ENCODE measurements at regions not wholly inside any gene's neighbourhood (a gene's known extent, or its start where the extent isn't known, plus 50 kb on each side); places are given as distances from the start of the nearest gene placed in this dataset.

DNA sequence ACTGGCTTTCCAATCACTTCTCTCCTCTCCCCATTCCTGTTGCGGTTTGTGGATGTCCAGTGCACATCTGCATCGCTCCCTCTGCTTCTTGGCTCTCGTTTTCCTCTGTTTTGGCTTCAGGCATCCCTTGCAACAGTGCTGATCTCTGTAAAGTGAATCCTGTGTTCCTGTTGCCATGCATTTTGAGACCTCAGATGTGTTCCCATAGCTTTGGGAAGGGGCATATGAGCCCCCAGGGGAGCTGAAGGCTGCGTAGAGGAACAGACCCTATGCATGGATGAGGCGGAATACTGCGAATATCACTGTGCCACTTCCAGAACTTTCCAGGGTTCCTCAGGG, 168.4 kb upstream of the HAAO start:
- no peak overlapping the region for H3K4me3 ChIP-seq (ENCODE audit: control insufficient read depth, low read depth, low read length)
- TF ChIP-seq, protein P1, sequence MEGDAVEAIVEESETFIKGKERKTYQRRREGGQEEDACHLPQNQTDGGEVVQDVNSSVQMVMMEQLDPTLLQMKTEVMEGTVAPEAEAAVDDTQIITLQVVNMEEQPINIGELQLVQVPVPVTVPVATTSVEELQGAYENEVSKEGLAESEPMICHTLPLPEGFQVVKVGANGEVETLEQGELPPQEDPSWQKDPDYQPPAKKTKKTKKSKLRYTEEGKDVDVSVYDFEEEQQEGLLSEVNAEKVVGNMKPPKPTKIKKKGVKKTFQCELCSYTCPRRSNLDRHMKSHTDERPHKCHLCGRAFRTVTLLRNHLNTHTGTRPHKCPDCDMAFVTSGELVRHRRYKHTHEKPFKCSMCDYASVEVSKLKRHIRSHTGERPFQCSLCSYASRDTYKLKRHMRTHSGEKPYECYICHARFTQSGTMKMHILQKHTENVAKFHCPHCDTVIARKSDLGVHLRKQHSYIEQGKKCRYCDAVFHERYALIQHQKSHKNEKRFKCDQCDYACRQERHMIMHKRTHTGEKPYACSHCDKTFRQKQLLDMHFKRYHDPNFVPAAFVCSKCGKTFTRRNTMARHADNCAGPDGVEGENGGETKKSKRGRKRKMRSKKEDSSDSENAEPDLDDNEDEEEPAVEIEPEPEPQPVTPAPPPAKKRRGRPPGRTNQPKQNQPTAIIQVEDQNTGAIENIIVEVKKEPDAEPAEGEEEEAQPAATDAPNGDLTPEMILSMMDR (conservative IDR thresholded peaks at IDR 0.05; ENCODE audit: control insufficient read depth, insufficient read depth, low read depth, low read length), result no peak
- DNase-seq (ENCODE audit: low read depth), result peak; percentile 63

DNA sequence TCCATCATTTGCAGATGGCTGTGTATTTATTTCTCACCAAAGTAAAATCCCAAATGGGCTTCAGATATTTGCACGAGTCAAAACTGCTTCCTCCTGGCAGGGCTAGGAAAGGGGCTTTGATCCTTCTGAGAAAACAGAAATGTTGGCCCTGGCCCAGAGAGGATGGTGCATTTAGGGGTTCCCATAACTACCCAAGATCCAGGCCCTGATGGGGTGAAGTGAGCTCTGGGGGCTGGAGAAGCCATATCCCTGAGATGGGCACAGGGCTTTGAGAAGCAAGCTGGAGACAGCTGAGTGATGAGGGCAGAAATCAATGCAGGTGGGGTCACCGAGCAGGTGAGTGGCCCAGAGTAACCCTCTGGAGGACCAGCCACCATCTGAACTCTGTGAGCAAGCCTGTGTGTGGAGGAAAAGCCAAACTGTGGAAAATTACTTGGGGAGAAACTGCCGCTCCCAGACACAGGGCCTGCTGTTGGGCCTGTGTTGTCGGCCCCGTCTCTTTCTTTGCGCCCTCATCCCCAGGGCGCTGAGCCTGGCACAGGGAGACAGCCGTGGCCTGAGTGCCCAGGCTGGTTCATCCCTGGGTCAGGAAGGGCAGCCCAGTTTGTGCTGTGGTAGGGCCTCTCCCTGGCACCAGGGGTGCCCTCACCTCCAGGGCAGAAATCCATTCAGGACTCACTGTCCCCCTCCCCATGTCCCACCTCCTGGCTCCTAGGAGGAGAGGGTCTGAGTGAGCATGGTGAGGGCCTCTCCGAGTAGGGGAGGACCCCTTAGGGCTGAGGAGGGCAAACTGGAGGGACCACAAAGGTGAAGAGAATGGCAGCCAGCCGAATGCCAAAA, 167.8 kb upstream of the HAAO start:
- TF ChIP-seq, protein P1 (conservative IDR thresholded peaks at IDR 0.05; ENCODE audit: control insufficient read depth, insufficient read depth, low read depth, low read length), result no peak
- DNase-seq (ENCODE audit: low read depth), result no peak
- no peak overlapping the region for H3K4me3 ChIP-seq (ENCODE audit: control insufficient read depth, low read depth, low read length)

DNA sequence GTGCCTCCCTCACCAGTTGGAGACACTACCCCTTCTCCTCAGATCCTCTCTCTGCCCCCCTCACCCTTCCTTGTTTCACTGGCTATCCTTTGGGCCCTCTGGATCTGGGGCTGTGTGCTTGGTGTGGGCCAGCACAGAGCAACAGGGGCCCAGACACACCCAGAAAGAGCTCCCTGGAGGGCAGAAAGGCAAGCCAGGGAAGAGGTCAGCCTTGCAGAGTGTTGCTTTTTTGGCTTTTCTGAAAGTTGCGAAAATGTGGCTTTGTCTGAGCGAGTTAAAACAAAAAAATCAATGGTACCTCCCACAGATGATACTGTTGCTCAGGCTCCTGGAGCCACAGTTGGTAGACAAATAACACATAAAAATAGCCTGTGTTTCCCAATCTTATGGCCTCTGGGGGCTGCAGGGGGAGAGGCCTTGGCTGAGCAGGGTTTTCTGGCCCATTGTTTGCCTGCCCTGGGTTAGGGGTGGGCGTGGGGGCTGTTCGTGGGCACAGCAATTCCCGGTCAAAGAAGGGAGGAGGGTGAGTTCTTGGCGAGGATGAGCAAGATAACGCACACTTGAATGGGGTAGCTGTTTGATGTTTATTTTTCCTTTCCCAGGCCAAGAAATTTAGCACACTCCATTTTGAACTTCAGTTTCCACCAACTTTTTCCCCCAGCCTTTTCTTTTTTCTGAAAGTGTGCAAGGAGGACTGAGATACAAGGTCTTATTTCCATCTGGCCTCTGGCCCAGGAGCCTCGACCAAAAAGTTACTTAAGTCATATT, 167.0 kb upstream of the HAAO start:
- no peak overlapping the region for H3K4me3 ChIP-seq (ENCODE audit: control insufficient read depth, low read depth, low read length)
- TF ChIP-seq, protein P1 (conservative IDR thresholded peaks at IDR 0.05; ENCODE audit: control insufficient read depth, insufficient read depth, low read depth, low read length), result no peak
- DNase-seq (ENCODE audit: low read depth), result peak; percentile 91

DNA sequence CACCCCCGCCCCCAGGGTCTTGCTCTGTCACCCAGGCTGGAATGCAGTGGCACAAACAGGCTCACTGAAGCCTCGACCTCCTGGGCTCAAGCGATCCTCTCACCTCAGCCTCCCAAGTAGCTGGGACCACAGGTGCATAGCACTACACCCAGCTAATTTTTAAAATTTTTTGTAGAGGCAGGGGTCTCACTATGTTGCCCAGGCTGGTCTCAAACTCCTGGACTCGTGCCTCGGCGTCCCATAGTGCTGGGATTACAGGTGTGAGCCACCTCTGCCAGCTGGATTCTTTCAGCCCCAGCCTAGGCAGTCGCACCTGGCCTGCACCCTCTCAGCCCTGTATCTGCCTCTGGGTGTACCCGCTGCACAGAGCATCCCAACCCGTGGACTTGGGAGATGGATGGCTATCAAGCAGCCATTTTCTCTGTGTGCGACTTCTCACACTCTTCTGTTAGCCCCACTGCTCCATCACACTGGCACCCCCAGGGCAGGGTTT, 166.4 kb upstream of the HAAO start:
- no peak for DNase-seq (ENCODE audit: low read depth)
- TF ChIP-seq, protein P1 (conservative IDR thresholded peaks at IDR 0.05; ENCODE audit: control insufficient read depth, insufficient read depth, low read depth, low read length), result no peak
- no peak overlapping the region for H3K4me3 ChIP-seq (ENCODE audit: control insufficient read depth, low read depth, low read length)

DNA sequence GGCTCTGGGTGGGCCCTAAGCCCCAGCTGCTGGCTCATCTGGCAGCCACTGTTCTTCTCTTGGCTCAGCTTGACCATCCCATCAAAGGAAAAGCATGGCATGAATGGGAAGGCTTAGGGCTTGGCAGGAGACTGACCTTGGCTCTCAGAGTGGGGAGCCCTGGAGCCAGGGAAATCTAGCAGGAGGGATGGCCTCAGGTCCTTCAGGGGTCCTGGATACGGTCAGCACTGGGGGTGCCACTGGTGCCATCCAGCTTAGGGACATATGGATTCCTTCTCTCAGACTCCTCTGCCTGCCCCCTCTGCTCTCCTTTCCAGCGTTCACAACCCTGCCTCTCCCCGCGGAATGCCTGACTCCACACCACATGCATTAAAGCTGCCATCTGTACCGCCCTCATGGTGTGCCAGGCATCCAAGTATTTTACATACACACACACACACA, 165.5 kb upstream of the HAAO start:
- TF ChIP-seq, protein P1 (conservative IDR thresholded peaks at IDR 0.05; ENCODE audit: control insufficient read depth, insufficient read depth, low read depth, low read length), result no peak
- no peak for DNase-seq (ENCODE audit: low read depth)
- H3K4me3 ChIP-seq (ENCODE audit: control insufficient read depth, low read depth, low read length), result no peak overlapping the region

DNA sequence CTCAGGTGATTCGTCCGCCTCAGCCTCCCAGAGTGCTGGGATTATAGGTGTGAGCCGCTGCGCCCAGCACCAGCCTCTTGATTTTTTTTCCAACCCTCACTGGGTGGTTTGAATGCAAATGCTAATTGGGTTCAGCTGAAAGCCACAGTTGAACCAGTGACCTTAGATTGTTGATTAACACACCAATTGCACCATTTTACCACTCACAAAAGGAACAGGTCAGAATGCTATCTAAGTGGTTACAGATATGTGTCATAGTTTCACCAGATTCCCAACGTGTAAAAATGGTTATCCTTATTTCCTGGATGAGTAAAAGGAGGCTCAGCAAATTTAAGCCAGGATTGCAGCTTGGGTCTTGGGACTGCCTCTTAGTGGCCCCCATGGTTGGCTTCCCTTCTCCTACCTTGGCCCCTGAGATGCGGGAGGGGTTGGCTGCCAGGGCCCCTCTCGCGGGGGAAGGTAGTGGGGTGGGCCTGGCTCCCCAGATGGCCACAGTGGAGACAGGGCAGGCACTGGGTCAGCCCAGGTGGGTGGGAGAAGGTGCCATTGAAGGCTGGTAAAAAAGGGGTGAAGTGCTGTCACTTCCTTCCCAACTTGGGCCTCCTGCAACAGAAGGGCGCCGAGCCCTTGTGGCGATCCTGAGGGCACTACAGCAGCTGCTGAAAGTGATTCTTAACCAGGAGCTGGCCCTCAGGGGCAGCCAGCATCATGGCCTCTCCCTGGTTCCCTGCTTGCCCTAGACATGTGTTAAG, 164.9 kb upstream of the HAAO start:
- DNase-seq (ENCODE audit: low read depth), result peak; percentile 66
- TF ChIP-seq, protein P1 (conservative IDR thresholded peaks at IDR 0.05; ENCODE audit: control insufficient read depth, insufficient read depth, low read depth, low read length), result no peak
- H3K4me3 ChIP-seq (ENCODE audit: control insufficient read depth, low read depth, low read length), result no peak overlapping the region

Measured in fibroblast of mammary gland (primary cell).